ENCODE measurements at regions not wholly inside any gene's neighbourhood (a gene's known extent, or its start where the extent isn't known, plus 50 kb on each side); places are given as distances from the start of the nearest gene placed in this dataset.

- no peak for DNase-seq
Observed at GRCh38 chr4:54152846-54153600, 53.1 kb downstream of the GSX2 start.

GRCh38 chr4:54155936-54156335, 56.0 kb downstream of the GSX2 start:
- no peak for DNase-seq

- no peak for DNase-seq
Observed at GRCh38 chr4:54157606-54158005, 57.6 kb downstream of the GSX2 start.

- DNase-seq, result no peak
Observed at GRCh38 chr4:54159543-54159942, 59.6 kb downstream of the GSX2 start.

- no peak for DNase-seq
Observed at GRCh38 chr4:54165011-54165410, 64.1 kb upstream of the PDGFRA start.

GRCh38 chr4:54165438-54165837, 63.7 kb upstream of the PDGFRA start:
- no peak for DNase-seq

GRCh38 chr4:54167508-54167907, 61.6 kb upstream of the PDGFRA start:
- DNase-seq, result peak; percentile 3

GRCh38 chr4:54169176-54169575, 59.9 kb upstream of the PDGFRA start:
- no peak for DNase-seq

- no peak for DNase-seq
Observed at GRCh38 chr4:54172156-54172555, 56.9 kb upstream of the PDGFRA start.

GRCh38 chr4:54173281-54173912, 55.7 kb upstream of the PDGFRA start:
- no peak for DNase-seq

- DNase-seq, result no peak
Observed at GRCh38 chr4:54176202-54176601, 52.9 kb upstream of the PDGFRA start.

Data from RPMI8226 (cell line).